Stimulated activated naive CD4-positive, alpha-beta T cell treated with Interleukin-2 at 50 U/mL for 16 hours (primary cell): ENCODE measurements at regions not wholly inside any gene's neighbourhood (a gene's known extent, or its start where the extent isn't known, plus 50 kb on each side); places are given as distances from the start of the nearest gene placed in this dataset.
"Not testable (repeated sequence)": the region's sequence is repeated elsewhere in the genome, so short reads cannot be mapped to it uniquely, and the experiment has no call there.

Source experiments
- DNase-seq: peaks from one replicate; lab custom pipeline; 2025; lab: John Stamatoyannopoulos, UW

- DNase-seq = no peak
These were observed 297.8 kb upstream of the PRKCQ start for GRCh38 chr10:6877722-6878392.

- no peak for DNase-seq
These were observed 297.3 kb upstream of the PRKCQ start for GRCh38 chr10:6877336-6877721.

- no peak for DNase-seq
These were observed 295.3 kb upstream of the PRKCQ start for GRCh38 chr10:6875269-6875865.

- DNase-seq = no peak
These were observed 291.1 kb upstream of the PRKCQ start for GRCh38 chr10:6871128-6871527.

- no peak for DNase-seq
These were observed 288.1 kb upstream of the PRKCQ start for GRCh38 chr10:6868036-6868725.

GRCh38 chr10:6866757-6867156, 286.7 kb upstream of the PRKCQ start:
- DNase-seq = no peak

- DNase-seq = no peak
These were observed 284.1 kb upstream of the PRKCQ start for GRCh38 chr10:6864142-6864541.

- DNase-seq = no peak
These were observed 283.3 kb upstream of the PRKCQ start for GRCh38 chr10:6863381-6863780.

- DNase-seq = no peak
These were observed 270.4 kb upstream of the PRKCQ start for GRCh38 chr10:6850452-6850851.

GRCh38 chr10:6847561-6847960, 267.5 kb upstream of the PRKCQ start:
- DNase-seq = no peak

GRCh38 chr10:6843894-6844650, 264.0 kb upstream of the PRKCQ start:
- no peak for DNase-seq

- no peak for DNase-seq
These were observed 263.4 kb upstream of the PRKCQ start for GRCh38 chr10:6843481-6843881.

GRCh38 chr10:6842722-6843121, 262.6 kb upstream of the PRKCQ start:
- DNase-seq = no peak

- DNase-seq = no peak
These were observed 261.7 kb upstream of the PRKCQ start for GRCh38 chr10:6841761-6842160.

GRCh38 chr10:6840766-6841165, 260.7 kb upstream of the PRKCQ start:
- DNase-seq = no peak

GRCh38 chr10:6840201-6840691, 260.2 kb upstream of the PRKCQ start:
- no peak for DNase-seq

- DNase-seq = no peak
These were observed 258.0 kb upstream of the PRKCQ start for GRCh38 chr10:6838118-6838517.

- DNase-seq = no peak
These were observed 253.5 kb upstream of the PRKCQ start for GRCh38 chr10:6833458-6834011.

- DNase-seq = not testable (repeated sequence)
These were observed 250.9 kb upstream of the PRKCQ start for GRCh38 chr10:6830981-6831380.

GRCh38 chr10:6824793-6825192, 244.7 kb upstream of the PRKCQ start:
- DNase-seq = not testable (repeated sequence)

GRCh38 chr10:6823770-6824169, 243.7 kb upstream of the PRKCQ start:
- DNase-seq = no peak

GRCh38 chr10:6819301-6819700, 239.2 kb upstream of the PRKCQ start:
- DNase-seq = no peak
